ENCODE measurements at regions not wholly inside any gene's neighbourhood (a gene's known extent, or its start where the extent isn't known, plus 50 kb on each side); places are given as distances from the start of the nearest gene placed in this dataset.

GRCh38 chr10:117666965-117667364, 124.4 kb downstream of the EMX2 start:
- Histone ChIP-seq H3K4me2 (ENCODE audit: insufficient read depth in 1 of 2, low read depth in 2 of 2, low read length in 2 of 2) (no peak overlapping the region), H3K79me2 (ENCODE audit: control insufficient read depth in 1 of 2, insufficient read depth in 2 of 2, low read length in 2 of 2) (no peaks in the 10 kb centered on the region), H3K9me3 (ENCODE audit: insufficient read depth in 2 of 2, low read depth in 1 of 2, low read length in 1 of 2) (no peaks in the 10 kb centered on the region), H3K56ac (replicated peaks; ENCODE audit: insufficient read length, low read depth, low read length) (no peak overlapping the region), H3K23me2 (ENCODE audit: low read depth, low read length) (no peaks in the 10 kb centered on the region), H2AFZ (ENCODE audit: low read length) (no peak overlapping the region), H3K36me3 (ENCODE audit: control insufficient read depth in 2 of 4, insufficient read depth in 4 of 4, low read length in 3 of 4) (no peaks in the 10 kb centered on the region), H3K4ac (replicated peaks; ENCODE audit: insufficient read length, low read depth, low read length) (no peak overlapping the region), H4K91ac (replicated peaks; ENCODE audit: insufficient read length, low read length) (no peak overlapping the region), H2BK15ac (ENCODE audit: low read length) (no peak overlapping the region), H3K79me1 (ENCODE audit: low read depth, low read length) (no peaks in the 10 kb centered on the region), H2BK12ac (ENCODE audit: low read depth, low read length) (no peak overlapping the region), H3K4me3 (ENCODE audit: extremely low read depth in 1 of 4, insufficient read depth in 2 of 4, low read depth in 3 of 4, low read length in 4 of 4) (no peak overlapping the region), H4K8ac (ENCODE audit: extremely low read depth, insufficient read depth, low read length) (no peak overlapping the region), H2BK5ac (ENCODE audit: low read depth, low read length) (no peak overlapping the region), H3K4me1 (replicated peaks in 1 of 4; ENCODE audit: control insufficient read depth in 3 of 4, insufficient read depth in 4 of 4, low read length in 3 of 4) (no peaks in the 10 kb centered on the region), H3K9ac (replicated peaks in 1 of 4; ENCODE audit: extremely low read depth in 1 of 4, low read depth in 3 of 4, low read length in 3 of 4) (no peak overlapping the region), H3K27ac (ENCODE audit: low read depth, low read length) (no peak overlapping the region), H2BK20ac (ENCODE audit: low read length) (no peak overlapping the region), H3K27me3 (replicated peaks in 1 of 4; ENCODE audit: control insufficient read depth in 3 of 4, extremely low read depth in 1 of 4, insufficient read depth in 3 of 4, low read length in 3 of 4) (no peaks in the 10 kb centered on the region), H4K5ac (ENCODE audit: insufficient read length, low read depth, low read length) (no peak overlapping the region), H3K14ac (ENCODE audit: insufficient read length) (no peak overlapping the region), H3K23ac (ENCODE audit: insufficient read length) (no peak overlapping the region), H4K20me1 (replicated peaks in 1 of 2; ENCODE audit: control insufficient read depth in 1 of 2, insufficient read depth in 2 of 2, low read length in 2 of 2) (no peaks in the 10 kb centered on the region), H2AK5ac (ENCODE audit: low read depth, low read length) (no peak overlapping the region), H3K18ac (ENCODE audit: extremely low read depth, low read length) (no peak overlapping the region), H2BK120ac (replicated peaks; ENCODE audit: low read depth, low read length) (no peak overlapping the region)
- CTCF ChIA-PET (ENCODE audit: partially characterized antibody), result interaction anchor here (2.3 kb wide), 1 partner anchor 45 kb away, joined by 6 read pairs; no protein-coding TSS in a partner anchor
- WGBS, 2 experiments (ENCODE audit: extremely low coverage in 1 of 2, insufficient coverage in 1 of 2, insufficient read length in 1 of 2, insufficient replicate concordance in 2 of 2, low coverage in 1 of 2, low lambda C conversion rate in 2 of 2, missing lambda C conversion rate in 1 of 2), result 91% methylated on average over 2 of the region's 2 CpGs; no CpG with 5 or more reads in 1 of the 2 experiments
- POLR2A ChIA-PET (ENCODE audit: partially characterized antibody), result no interaction called here
- FAIRE-seq (no peak), DNase-seq (ENCODE audit: low read depth in 1 of 2, low spot score in 2 of 2) (no peak)
- TF ChIP-seq TCF12 (IDR thresholded peaks at IDR 0.05; ENCODE audit: low read depth, low read length), result no peak
- TF ChIP-seq POLR2A (IDR thresholded peaks at IDR 0.05; ENCODE audit: control extremely low read depth in 1 of 2, low read depth in 2 of 2, low read length in 2 of 2), result no peak
- no peak for TF ChIP-seq POLR2AphosphoS5 (IDR thresholded peaks at IDR 0.05; ENCODE audit: low read depth, low read length)
- no peak for TF ChIP-seq RXRA (IDR thresholded peaks at IDR 0.05; ENCODE audit: insufficient read depth, low read depth, low read length)
- no peak for TF ChIP-seq SP1 (IDR thresholded peaks at IDR 0.05; ENCODE audit: low read depth, low read length)
- TF ChIP-seq, protein P1, sequence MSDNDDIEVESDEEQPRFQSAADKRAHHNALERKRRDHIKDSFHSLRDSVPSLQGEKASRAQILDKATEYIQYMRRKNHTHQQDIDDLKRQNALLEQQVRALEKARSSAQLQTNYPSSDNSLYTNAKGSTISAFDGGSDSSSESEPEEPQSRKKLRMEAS (IDR thresholded peaks at IDR 0.05), result no peak
- TF ChIP-seq BACH1 (IDR thresholded peaks at IDR 0.05; ENCODE audit: low read length), result no peak
- TF ChIP-seq SUZ12 (IDR thresholded peaks at IDR 0.05; ENCODE audit: low read length), result no peak
- TF ChIP-seq SIN3A (conservative IDR thresholded peaks at IDR 0.05 in 1 of 2, IDR thresholded peaks at IDR 0.05 in 1 of 2; ENCODE audit: low read depth in 1 of 2, low read length in 2 of 2), result no peak
- TF ChIP-seq CBX5 (IDR thresholded peaks at IDR 0.05; ENCODE audit: low read depth, low read length), result no peak
- no peak for TF ChIP-seq EZH2 (IDR thresholded peaks at IDR 0.05; ENCODE audit: low read depth, low read length, severe bottlenecking)
- TF ChIP-seq HDAC2 (IDR thresholded peaks at IDR 0.05; ENCODE audit: borderline replicate concordance in 1 of 2, low read depth in 2 of 2, low read length in 2 of 2), result no peak
- TF ChIP-seq JUND (IDR thresholded peaks at IDR 0.05; ENCODE audit: low read length), result no peak
- TF ChIP-seq CHD1 (IDR thresholded peaks at IDR 0.05; ENCODE audit: low read depth, low read length), result no peak
- no peak for TF ChIP-seq CBX8 (IDR thresholded peaks at IDR 0.05; ENCODE audit: borderline replicate concordance, low read depth, low read length)
- TF ChIP-seq SP4 (IDR thresholded peaks at IDR 0.05; ENCODE audit: low read length), result no peak

Data from H1 (cell line).